ENCODE measurements at regions not wholly inside any gene's neighbourhood (a gene's known extent, or its start where the extent isn't known, plus 50 kb on each side); places are given as distances from the start of the nearest gene placed in this dataset.

DNA sequence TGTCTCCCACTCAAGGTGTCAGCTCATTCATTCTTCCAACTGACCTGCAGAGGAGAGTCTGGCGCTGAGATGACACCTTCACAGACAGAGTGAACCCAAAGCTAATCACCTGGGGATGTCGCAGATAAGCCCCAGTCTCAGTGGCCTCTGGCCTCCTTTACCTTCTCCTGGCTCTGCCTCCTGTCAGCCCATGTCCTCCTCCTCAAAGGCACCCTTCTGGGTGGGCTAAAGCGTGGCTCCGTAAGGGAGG is 194.1 kb downstream of the MIB1 start:
- Histone ChIP-seq H3K27ac (ENCODE audit: low read length) (no peak overlapping the region), H3K9me3 (ENCODE audit: insufficient read depth, low read length, severe bottlenecking) (no peaks in the 10 kb centered on the region), H3K79me2 (ENCODE audit: insufficient read depth, low read length) (no peaks in the 10 kb centered on the region), H3K36me3 (ENCODE audit: insufficient read depth, low read length) (no peaks in the 10 kb centered on the region), H3K4me2 (ENCODE audit: insufficient read depth, low read length) (no peak overlapping the region), H3K9ac (ENCODE audit: low read depth, low read length) (no peak overlapping the region), H2AFZ (ENCODE audit: low read depth, low read length) (no peak overlapping the region), H3K27me3 (ENCODE audit: insufficient read depth, low read length, poor library complexity) (peaks cover 4% of the 10 kb centered on the region), H4K20me1 (ENCODE audit: insufficient read depth, low read length) (no peaks in the 10 kb centered on the region), H3K4me1 (ENCODE audit: insufficient read depth, low read length) (no peaks in the 10 kb centered on the region), H3K4me3 (ENCODE audit: low read depth in 1 of 2, low read length in 2 of 2) (no peak overlapping the region)
- DNase-seq: no peak
- TF ChIP-seq EZH2 (IDR thresholded peaks at IDR 0.05; ENCODE audit: borderline replicate concordance, low read depth, low read length, severe bottlenecking): no peak
- TF ChIP-seq, protein P1, sequence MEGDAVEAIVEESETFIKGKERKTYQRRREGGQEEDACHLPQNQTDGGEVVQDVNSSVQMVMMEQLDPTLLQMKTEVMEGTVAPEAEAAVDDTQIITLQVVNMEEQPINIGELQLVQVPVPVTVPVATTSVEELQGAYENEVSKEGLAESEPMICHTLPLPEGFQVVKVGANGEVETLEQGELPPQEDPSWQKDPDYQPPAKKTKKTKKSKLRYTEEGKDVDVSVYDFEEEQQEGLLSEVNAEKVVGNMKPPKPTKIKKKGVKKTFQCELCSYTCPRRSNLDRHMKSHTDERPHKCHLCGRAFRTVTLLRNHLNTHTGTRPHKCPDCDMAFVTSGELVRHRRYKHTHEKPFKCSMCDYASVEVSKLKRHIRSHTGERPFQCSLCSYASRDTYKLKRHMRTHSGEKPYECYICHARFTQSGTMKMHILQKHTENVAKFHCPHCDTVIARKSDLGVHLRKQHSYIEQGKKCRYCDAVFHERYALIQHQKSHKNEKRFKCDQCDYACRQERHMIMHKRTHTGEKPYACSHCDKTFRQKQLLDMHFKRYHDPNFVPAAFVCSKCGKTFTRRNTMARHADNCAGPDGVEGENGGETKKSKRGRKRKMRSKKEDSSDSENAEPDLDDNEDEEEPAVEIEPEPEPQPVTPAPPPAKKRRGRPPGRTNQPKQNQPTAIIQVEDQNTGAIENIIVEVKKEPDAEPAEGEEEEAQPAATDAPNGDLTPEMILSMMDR (IDR thresholded peaks at IDR 0.05; ENCODE audit: borderline replicate concordance, extremely low read depth, low read length, poor library complexity, severe bottlenecking): no peak
- no peak for ATAC-seq (ENCODE audit: insufficient read depth, low read depth)

DNA sequence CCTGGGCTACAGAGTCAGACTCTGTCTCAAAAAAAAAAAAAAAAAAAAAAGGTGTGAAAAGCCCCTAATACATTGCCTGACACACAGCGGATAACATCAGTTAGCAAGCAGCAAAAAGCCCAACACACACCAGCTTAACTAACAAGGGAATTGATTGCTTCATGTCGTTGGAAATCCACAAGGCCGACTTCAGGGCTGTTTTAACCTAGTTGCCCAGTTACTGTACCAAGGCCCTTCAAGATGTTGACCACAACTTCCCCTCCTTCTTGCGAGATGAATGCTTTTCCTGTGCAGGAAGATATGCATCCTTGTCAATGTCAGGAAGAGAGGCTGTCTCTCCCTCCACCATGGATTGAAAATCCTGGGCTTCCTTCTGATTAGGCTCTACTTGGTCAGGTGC is 202.9 kb downstream of the MIB1 start:
- Histone ChIP-seq H3K36me3 (ENCODE audit: insufficient read depth, low read length) (no peaks in the 10 kb centered on the region), H3K9ac (ENCODE audit: low read depth, low read length) (no peak overlapping the region), H3K79me2 (ENCODE audit: insufficient read depth, low read length) (no peaks in the 10 kb centered on the region), H3K4me3 (ENCODE audit: low read depth in 1 of 2, low read length in 2 of 2) (no peak overlapping the region), H3K4me2 (ENCODE audit: insufficient read depth, low read length) (no peak overlapping the region), H4K20me1 (ENCODE audit: insufficient read depth, low read length) (no peaks in the 10 kb centered on the region), H3K27me3 (ENCODE audit: insufficient read depth, low read length, poor library complexity) (no peaks in the 10 kb centered on the region), H3K27ac (ENCODE audit: low read length) (no peak overlapping the region), H3K9me3 (ENCODE audit: insufficient read depth, low read length, severe bottlenecking) (no peaks in the 10 kb centered on the region), H2AFZ (ENCODE audit: low read depth, low read length) (no peak overlapping the region), H3K4me1 (ENCODE audit: insufficient read depth, low read length) (no peaks in the 10 kb centered on the region)
- DNase-seq (no peak), ATAC-seq (ENCODE audit: insufficient read depth, low read depth) (no peak)
- TF ChIP-seq, protein P1 (IDR thresholded peaks at IDR 0.05; ENCODE audit: borderline replicate concordance, extremely low read depth, low read length, poor library complexity, severe bottlenecking): no peak
- no peak for TF ChIP-seq EZH2 (IDR thresholded peaks at IDR 0.05; ENCODE audit: borderline replicate concordance, low read depth, low read length, severe bottlenecking)

DNA sequence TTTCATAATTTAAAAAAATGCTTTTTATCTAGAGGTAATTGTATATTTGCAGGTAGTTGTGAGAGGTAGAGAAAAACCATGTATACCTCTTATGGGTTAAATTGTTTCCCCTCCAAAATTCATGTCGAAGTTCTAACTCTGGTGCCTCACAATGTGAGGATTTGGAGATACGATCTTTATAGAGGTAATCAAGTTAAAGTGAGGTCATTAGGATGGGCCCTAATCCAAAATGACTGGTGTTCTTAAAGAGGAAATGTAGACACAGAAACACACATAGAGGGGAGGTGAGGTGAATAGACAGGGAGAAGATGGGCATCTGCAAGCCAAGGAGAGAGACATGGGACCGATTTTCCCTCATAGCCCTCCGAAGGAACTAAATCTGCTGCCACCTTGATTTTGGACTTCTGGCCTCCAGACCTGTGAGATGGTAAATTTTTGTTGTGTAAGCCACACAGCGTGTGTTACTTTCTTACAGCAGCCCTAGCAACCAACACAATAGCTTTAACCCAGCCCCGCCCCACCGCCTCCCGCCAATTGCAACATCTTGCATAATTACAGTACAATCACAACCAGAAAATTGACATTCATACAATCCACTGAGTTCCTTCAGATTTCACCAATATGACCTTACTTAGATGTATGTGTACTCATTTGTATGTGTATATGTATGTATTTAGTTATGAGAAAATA is 208.9 kb downstream of the MIB1 start:
- TF ChIP-seq, protein P1 (IDR thresholded peaks at IDR 0.05; ENCODE audit: borderline replicate concordance, extremely low read depth, low read length, poor library complexity, severe bottlenecking): no peak
- TF ChIP-seq EZH2 (IDR thresholded peaks at IDR 0.05; ENCODE audit: borderline replicate concordance, low read depth, low read length, severe bottlenecking): no peak
- no peaks in the 10 kb centered on the region for H3K79me2 ChIP-seq (ENCODE audit: insufficient read depth, low read length)
- no peaks in the 10 kb centered on the region for H3K27me3 ChIP-seq (ENCODE audit: insufficient read depth, low read length, poor library complexity)
- no peak overlapping the region for H3K9ac ChIP-seq (ENCODE audit: low read depth, low read length)
- H3K4me3 ChIP-seq (ENCODE audit: low read depth in 1 of 2, low read length in 2 of 2): no peak overlapping the region
- DNase-seq (no peak), ATAC-seq (ENCODE audit: insufficient read depth, low read depth) (no peak)
- H3K27ac ChIP-seq (ENCODE audit: low read length): no peak overlapping the region
- no peaks in the 10 kb centered on the region for H4K20me1 ChIP-seq (ENCODE audit: insufficient read depth, low read length)
- H3K4me2 ChIP-seq (ENCODE audit: insufficient read depth, low read length): no peak overlapping the region
- no peak overlapping the region for H2AFZ ChIP-seq (ENCODE audit: low read depth, low read length)
- H3K9me3 ChIP-seq (ENCODE audit: insufficient read depth, low read length, severe bottlenecking): no peaks in the 10 kb centered on the region
- no peaks in the 10 kb centered on the region for H3K36me3 ChIP-seq (ENCODE audit: insufficient read depth, low read length)
- H3K4me1 ChIP-seq (ENCODE audit: insufficient read depth, low read length): no peaks in the 10 kb centered on the region
